GOT3 (cell line): ENCODE measurements at regions not wholly inside any gene's neighbourhood (a gene's known extent, or its start where the extent isn't known, plus 50 kb on each side); places are given as distances from the start of the nearest gene placed in this dataset.

ENCODE experiments used
- DNase-seq: peaks from one replicate; lab custom pipeline; 2025; ENCODE audit warnings: mixed read lengths; lab: John Stamatoyannopoulos, UW

DNA sequence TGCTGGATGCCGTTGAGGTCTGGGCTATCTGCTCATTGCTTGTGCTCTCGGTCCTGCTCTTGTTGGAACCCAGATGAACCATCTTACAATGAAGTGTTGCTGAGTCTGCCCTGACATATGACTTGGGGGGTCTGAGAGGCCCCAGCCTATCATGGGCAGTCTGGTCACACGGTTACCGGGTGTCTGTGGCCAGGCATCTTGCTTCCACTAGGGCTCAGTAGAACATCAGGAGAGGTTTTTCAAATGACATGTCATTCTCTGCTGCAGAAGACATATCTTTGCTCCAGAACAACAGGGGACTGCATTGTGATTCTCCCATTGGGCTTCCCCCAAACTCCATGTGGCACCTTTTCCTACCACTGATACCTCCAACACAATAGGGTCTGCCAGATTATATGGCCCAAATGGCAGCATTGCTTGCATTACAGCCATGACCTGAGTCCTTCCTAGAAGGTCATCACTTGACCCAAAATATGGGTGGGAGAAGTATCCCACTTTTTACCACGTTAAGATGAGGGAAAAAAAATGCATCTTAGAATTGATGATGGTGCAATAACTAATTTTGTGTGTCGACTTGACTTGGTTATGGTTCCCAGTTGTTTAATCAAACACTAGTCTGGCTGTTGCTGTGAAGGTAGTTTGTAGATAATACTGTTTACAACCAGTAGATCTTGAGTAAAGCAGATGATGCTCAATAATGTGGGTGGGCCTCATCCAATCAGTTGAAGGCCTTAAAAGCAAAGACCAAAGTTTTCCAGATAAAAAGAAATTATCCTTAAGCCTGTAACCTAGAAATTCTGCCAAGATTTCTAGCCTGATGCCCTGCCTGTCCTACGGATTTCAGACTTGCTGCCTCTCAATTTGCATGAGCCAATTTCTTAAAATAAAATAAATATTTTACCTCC is 241.0 kb downstream of the QKI start:
- DNase-seq: no peak

- no peak for DNase-seq
These were observed 237.6 kb downstream of the QKI start for GRCh38 chr6:163651915-163652668.

- DNase-seq: no peak
These were observed 236.9 kb downstream of the QKI start for GRCh38 chr6:163651426-163651825.

- DNase-seq: no peak
These were observed 234.3 kb downstream of the QKI start for GRCh38 chr6:163648868-163649267.

- no peak for DNase-seq
These were observed 233.1 kb downstream of the QKI start for GRCh38 chr6:163647624-163648023.

- no peak for DNase-seq
These were observed 232.3 kb downstream of the QKI start for GRCh38 chr6:163646866-163647265.

DNA sequence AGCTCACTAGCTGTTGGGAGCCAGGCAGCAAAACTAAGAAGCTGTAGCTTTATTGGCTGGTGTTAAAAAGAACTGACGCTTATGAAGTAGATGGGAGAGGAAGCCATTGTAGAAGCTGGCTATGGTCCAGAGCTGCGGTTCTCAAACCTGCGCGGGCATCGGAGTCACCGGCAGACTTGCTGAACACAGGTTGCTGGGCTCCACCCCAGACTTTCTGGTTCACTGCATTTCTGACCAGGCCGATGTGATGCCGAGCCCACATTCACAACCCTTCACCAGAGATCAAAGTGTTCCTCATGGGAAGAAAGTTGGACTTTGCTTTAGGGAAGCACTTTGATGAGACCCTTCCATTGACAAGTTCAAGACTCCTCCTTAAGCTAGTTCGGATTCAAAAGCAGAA is 231.6 kb downstream of the QKI start:
- no peak for DNase-seq

DNA sequence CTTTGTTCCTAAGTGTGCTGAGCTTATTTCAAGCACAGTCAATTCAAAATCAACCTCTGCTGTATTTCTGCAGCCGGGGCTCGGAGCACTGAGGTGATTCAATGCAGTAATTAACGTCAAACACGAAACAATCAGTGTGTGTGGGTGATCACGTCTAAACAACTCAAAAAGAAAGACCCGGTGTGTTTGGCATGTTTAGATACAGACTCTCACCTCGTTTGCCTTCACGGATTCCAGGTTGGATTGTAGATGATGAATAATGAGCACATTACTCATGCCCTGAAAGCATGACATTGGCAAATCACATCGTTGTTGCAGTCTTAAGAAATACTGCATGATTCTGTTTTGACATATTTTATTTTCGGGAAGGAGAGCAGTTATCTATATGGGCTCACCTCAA is 231.0 kb downstream of the QKI start:
- DNase-seq: no peak

DNA sequence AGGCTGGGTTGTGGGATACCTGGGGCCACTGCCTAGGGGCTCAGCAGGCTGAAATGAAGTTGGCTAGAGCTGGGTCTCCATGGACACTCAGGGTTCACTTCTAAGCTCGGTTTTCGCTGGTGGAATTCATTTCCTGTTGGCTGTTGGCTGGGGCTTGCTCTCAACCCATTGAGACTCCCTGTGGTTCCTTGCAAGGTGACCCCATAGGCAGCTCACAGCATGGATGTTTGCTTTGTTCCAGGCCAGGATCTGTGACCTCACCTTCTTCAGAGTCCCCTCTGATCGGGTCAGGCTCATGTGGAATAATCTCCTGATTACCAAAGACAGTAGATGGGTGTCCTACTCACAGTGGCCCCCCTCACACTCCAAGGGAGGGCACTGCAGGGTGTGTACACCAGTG is 229.3 kb downstream of the QKI start:
- DNase-seq: no peak

GRCh38 chr6:163641706-163642105 is 227.2 kb downstream of the QKI start:
- DNase-seq: no peak

DNA sequence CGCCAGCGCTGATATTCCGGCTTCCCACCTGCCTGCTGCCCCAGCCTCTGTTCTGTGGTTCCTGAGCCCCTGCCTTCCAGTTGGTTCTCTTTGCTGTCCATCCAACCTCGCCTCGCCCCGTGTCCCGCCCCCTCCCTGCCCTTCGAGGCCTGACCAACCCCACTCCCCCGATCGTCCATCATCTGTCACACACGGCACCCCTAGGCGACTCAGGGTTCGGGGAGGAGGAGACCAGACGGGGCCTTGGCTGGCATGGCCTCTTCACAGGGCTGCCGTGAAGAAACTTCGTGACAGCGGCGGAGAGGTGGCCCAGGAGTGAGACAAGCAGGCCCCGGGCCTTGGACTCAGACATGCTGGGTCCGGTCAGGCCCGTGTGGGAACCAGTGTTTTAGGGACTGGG is 226.1 kb downstream of the QKI start:
- no peak for DNase-seq

- no peak for DNase-seq
These were observed 223.0 kb downstream of the QKI start for GRCh38 chr6:163637524-163637923.

DNA sequence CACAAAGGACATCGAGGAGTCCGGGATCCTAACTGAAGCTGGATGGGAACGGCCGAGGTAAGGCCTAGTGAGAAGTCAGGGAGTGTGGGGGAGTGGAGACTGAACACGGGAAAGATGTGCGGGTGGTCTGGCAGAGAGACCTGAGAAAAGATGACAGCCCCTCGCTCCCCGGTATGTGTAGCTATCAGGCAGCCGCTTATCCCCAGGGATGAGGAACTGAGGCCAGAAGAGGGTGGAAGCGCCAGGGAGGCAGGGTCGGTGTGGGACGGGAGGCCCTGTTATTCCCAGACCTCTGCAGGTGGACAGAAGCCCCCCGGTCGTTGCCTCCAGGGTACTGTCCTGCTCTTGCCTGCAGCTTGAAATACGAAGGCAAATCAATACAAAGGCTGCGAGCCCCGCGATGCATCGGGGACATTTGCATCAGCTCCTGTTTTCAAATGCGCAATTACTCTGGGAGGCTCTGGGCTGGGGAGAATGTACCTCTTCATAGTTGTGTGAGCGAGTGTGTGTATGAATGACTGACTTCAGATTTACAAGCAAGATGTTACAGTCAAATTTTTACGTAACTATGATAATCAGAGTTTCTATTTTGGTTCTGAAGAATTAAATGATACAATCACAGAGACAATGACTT is 221.3 kb downstream of the QKI start:
- no peak for DNase-seq

GRCh38 chr6:163635315-163635714 is 220.8 kb downstream of the QKI start:
- no peak for DNase-seq

DNA sequence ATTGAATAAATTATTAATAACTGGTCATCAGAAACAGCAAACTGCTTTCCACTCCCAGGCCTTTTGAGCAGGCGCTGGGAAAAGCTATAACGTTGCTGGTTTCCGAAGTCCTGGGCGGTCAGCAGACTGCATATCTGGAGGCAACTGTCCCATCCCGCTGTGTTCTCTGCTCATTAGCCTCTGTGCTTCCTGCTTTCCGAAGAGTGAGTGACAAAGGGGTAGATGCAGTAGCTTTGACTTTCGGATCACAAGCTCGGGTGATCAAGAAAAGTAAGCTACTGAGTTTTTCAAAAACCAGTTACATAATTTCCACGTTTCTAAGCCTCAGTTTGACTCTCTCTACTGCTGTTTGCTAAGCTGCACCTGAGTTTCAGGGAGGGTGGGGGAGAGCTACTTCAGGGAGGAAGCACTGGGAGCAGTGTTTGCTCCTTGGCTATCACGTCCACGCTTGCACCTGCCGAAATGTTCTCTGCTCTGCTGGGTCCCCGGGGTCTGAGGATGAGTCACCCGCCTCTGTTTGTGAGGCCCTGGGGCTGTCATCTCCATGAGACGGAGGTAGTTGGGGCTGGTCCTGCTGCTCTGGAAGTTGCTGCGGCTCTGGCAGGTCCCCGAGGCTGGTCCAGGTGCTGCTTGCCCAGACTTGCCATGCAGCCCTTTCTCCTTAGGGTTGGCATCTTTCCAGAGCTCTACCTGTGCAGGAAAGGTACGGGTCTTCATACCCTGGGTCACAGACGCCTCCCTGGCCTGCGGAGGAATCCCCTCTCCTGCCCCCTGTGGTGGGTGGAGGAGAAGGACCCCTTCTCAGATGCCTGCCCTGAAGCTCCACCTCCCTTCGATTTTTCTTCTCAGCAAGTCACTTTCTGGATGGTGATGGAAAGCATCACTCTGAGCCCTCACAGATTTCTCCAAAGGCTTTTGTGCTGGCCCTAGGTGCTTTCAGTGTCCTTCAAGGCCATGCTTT is 220.0 kb downstream of the QKI start:
- no peak for DNase-seq

- DNase-seq: no peak
These were observed 216.5 kb downstream of the QKI start for GRCh38 chr6:163630991-163631390.

DNA sequence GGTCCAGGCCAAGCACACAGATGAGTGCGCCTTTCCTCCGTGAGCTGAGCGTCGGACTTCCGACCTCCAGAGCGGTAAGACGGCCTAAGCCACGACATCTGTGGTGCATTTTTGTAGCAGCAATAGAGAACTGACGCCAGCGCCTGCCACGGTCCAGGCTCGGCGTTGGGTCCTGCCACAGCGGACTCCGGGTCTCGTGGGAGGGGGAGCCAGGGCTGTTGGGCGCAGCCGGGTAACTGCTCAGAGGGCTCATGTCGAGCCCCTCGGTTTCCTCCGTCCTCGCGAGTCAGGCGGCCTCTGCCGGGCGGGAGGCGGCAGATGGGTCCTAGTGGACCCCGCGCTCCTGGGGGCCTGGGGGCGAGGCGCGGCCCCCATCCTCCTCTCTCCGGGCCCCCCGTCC is 216.1 kb downstream of the QKI start:
- no peak for DNase-seq

GRCh38 chr6:163630096-163630495 is 215.6 kb downstream of the QKI start:
- no peak for DNase-seq
